Neural progenitor cell (in vitro differentiated cells): ENCODE measurements at regions not wholly inside any gene's neighbourhood (a gene's known extent, or its start where the extent isn't known, plus 50 kb on each side); places are given as distances from the start of the nearest gene placed in this dataset.

Experiments
- CTCF ChIP-seq: fragments of 200-600 bp; sonication (generic); IDR thresholded peaks from 2 replicates; pipeline ENCODE4 v1.5.1; 2017; ENCODE audit warnings: antibody characterized with exemption, mild to moderate bottlenecking
- EZH2 ChIP-seq: fragments of 200-600 bp; sonication (generic); IDR thresholded peaks from 2 replicates; pipeline ENCODE4 v1.6.1; 2017; ENCODE audit warnings: antibody characterized with exemption, mild to moderate bottlenecking, moderate library complexity
- EZH2phosphoT487 ChIP-seq: fragments of 200-600 bp; sonication (generic); IDR thresholded peaks from 2 replicates; pipeline ENCODE4 v1.6.1; 2017; ENCODE audit warnings: antibody characterized with exemption

GRCh38 chr4:111562826-111563225 lies 582.4 kb upstream of the FAM241A start:
- no peak for TF ChIP-seq CTCF
- no peak for TF ChIP-seq EZH2
- no peak for TF ChIP-seq EZH2phosphoT487
